ENCODE measurements at regions not wholly inside any gene's neighbourhood (a gene's known extent, or its start where the extent isn't known, plus 50 kb on each side); places are given as distances from the start of the nearest gene placed in this dataset.

DNA sequence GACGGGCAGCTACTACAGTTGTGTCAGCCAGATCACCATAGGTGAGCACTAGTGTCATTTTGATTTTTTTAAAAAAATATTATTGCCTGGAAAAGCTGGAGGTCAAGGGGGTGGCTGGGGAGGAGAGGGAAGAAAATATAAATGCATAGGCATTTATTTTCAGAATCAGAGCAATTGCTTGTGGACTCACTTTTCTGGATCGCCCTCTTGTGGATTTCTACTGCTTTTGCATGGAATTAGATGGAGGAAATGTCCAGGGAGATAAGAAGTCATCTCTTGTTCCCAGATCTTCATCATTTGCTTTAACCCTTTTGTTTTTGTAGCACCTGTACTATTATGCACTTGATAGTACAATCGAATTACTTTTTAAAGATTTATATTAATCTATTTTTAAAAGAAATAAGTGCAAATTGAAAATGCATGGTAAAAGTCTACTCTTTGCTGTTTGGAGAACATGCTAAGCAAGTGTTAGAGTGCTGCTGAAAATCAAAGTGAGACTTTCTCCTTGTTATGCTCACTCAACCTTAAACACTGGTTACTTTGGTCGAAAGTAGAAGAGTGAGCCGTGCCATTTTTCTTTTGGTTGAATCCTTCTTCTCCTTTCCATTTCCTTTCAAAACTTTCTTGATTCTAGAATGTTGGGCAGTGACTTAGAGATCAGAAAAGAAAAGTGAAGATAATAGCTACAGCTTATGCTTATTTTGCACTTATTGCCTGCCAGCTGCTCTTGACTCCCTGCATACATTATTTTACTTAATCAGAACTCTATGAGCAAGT lies 60.6 kb upstream of the ANO4 start:
- Histone ChIP-seq H3K4me3 (no peak overlapping the region), H4K20me1 (replicated peaks; ENCODE audit: control insufficient read depth, insufficient read depth, low read length) (no peaks in the 10 kb centered on the region), H3K9ac (ENCODE audit: insufficient read depth in 1 of 2, low read depth in 2 of 2, low read length in 2 of 2) (no peak overlapping the region), H3K4me2 (ENCODE audit: insufficient read depth, low read length) (no peak overlapping the region), H3K4me1 (replicated peaks in 1 of 2; ENCODE audit: control insufficient read depth in 2 of 2, insufficient read depth in 2 of 2, low read length in 2 of 2) (no peaks in the 10 kb centered on the region), H3K9me3 (replicated peaks; ENCODE audit: control insufficient read depth, insufficient read depth, low read depth, low read length) (no peaks in the 10 kb centered on the region), H3K27ac (ENCODE audit: extremely low read depth, low read depth, low read length) (no peak overlapping the region), H3K27me3 (ENCODE audit: control insufficient read depth in 2 of 2, insufficient read depth in 2 of 2, low read length in 2 of 2) (no peaks in the 10 kb centered on the region), H3K79me2 (ENCODE audit: control insufficient read depth, insufficient read depth, low read length) (no peaks in the 10 kb centered on the region), H2AFZ (ENCODE audit: low read depth, low read length) (no peak overlapping the region), H3K9me1 (ENCODE audit: control insufficient read depth, insufficient read depth, low read length) (no peaks in the 10 kb centered on the region), H3K36me3 (ENCODE audit: control insufficient read depth, insufficient read depth, low read length) (no peaks in the 10 kb centered on the region)
- FAIRE-seq (peak; percentile 72), ATAC-seq (peak; percentile 62; the same call in 1 of the 3 replicates), DNase-seq (ENCODE audit: extremely low read depth in 1 of 4, low spot score in 3 of 4) (peak in 2 of 4 experiments; percentile 23 to 36)
- peak; percentile 49 to 56 (median 52); a peak in 5 of 6 replicates for TF ChIP-seq CTCF (IDR thresholded peaks at IDR 0.05 in 2 of 3, conservative IDR thresholded peaks at IDR 0.05 in 1 of 3; ENCODE audit: insufficient read depth in 2 of 3, low read depth in 1 of 3, low read length in 3 of 3)
- TF ChIP-seq ZNF280B (CRISPR knock-in tag; IDR thresholded peaks at IDR 0.05): no peak
- TF ChIP-seq RAD21 (CRISPR knock-in tag; conservative IDR thresholded peaks at IDR 0.05 in 1 of 2, IDR thresholded peaks at IDR 0.05 in 1 of 2): peak; percentile 27 to 42; a peak in 3 of 4 replicates
- BruUV-seq (replicated peaks): no TSS peak
- intact Hi-C loops (cut with micrococcal nuclease) (loop anchor here (1.0 kb wide), 1 partner anchor 386 kb away; no protein-coding TSS in a partner anchor), in situ Hi-C loops (cut with MboI) (no loop called here)
- POLR2A ChIA-PET: no interaction called here
- CTCF ChIA-PET (ENCODE audit: low intra/inter-chr PET ratio): interaction anchor here (1.1 to 2.6 kb wide), 2 partner anchors 65 to 386 kb away, joined by 5 to 7 read pairs; no protein-coding TSS in a partner anchor
- WGBS (ENCODE audit: insufficient coverage, low coverage, missing lambda C conversion rate): 5% methylated on average over 5 of the region's 5 CpGs

Data from K562 (cell line).